ENCODE measurements at regions not wholly inside any gene's neighbourhood (a gene's known extent, or its start where the extent isn't known, plus 50 kb on each side); places are given as distances from the start of the nearest gene placed in this dataset.

DNA sequence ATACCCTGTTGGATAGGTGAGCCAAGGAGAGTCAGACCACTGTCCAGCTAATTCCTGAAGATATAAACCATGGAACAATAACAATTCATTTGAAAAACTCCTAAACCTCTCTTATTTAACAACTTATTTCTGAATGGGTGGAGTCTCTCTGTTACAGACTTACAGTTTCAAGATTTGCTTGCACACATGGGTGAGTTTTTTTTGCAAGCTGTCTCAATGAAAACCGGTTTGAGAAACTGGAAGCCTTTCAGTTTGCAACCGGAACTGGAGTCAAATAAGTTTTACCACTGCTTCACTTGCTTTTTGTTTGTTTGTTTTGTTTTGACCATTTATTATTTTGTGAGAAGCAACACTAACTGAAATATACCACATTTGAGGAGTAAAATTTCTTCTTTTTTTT lies 243.8 kb downstream of the MTERF1 start:
- no peak for DNase-seq

DNA sequence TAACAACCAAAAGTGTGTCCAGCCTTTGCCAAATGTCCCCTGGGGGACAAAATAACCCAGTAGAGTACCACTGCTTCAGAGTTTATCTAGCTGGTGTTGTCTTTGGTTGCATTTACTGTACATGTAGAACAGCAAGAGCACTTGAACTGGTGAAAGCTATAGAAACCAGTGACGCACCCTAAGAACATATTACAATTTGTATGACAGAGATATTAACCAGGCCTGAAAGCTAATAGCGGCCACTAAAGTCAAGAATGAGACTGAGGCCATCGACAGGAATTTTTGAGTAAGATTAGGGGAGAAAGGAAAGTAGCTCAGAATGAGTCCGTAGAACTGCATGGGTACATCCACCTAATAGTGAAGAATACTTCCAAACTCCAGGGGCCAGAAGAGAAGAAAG lies 236.2 kb downstream of the MTERF1 start:
- no peak for DNase-seq

DNA sequence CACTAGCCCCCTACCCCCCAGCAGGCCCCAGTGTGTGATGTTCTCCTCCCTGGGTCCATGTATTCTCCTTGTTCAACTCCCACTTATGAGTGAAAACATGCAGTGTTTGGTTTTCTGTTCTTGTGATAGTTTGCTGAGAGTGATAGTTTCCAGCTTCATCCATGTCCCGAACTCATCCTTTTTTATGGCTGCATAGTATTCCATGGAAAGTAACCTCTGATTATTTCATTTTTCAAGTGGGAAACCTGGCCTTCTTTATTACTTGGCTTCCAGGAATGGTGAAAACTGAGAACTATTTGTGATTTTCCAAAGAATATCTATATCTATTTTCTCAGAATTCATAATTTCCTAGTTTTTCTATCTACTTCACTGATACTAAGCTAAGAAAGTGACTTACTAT lies 235.0 kb downstream of the MTERF1 start:
- DNase-seq = no peak

DNA sequence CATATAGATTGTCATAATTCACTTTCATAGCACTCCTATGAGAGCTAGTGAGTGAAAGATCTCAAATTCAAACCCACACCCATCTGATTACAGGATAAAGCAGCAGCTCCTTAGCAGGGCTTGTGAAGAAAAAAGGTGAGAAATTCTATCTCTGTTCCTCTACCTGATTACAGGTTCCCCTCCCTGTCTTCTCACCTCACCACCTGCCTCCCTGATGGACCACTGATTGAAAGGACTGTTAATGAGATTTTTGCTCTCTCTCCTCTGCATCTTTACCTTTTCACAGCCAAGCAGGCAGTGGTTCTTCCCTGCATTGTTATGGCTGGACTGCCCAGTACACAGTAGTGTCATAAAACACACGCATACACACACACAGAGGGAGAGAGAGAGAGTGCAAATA lies 228.5 kb downstream of the MTERF1 start:
- DNase-seq = peak; percentile 39

DNA sequence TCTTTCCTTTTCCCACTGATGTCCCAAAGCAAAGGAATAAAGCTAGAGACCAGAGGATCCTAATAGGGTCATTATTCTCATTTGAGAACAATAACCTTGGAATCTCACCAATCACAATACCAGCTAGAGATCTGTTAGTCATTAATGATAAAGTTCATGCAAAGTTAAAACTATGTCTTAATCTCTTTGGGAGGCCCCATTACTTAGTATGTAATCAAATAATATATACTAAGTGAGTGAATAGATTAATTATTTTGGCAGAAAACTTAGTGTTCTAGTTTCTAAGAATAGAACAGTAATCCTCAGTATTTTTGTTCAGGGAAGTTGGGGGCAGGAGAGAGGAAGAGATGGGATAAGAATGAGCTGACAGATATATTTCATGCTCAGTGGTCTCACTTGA lies 227.2 kb downstream of the MTERF1 start:
- DNase-seq = no peak

DNA sequence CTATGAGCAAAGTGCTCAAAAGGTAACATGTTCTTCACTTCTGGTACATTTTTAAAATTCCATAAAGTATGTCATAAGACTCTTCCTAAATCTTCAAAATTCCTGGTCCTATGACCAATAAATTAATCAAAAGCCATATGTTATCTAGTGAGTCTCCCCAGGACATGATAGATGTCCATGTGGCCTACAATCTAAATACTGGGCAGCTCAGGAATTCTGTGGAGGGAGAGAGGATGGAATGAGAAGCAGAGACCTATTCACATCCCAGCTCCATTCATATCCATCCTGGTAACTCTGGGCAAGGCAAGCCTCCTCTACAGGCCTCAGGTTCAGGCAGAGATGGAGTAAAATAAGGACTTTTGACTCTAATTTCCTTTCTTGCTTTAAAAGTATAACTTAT lies 224.8 kb downstream of the MTERF1 start:
- DNase-seq = peak; percentile 22

DNA sequence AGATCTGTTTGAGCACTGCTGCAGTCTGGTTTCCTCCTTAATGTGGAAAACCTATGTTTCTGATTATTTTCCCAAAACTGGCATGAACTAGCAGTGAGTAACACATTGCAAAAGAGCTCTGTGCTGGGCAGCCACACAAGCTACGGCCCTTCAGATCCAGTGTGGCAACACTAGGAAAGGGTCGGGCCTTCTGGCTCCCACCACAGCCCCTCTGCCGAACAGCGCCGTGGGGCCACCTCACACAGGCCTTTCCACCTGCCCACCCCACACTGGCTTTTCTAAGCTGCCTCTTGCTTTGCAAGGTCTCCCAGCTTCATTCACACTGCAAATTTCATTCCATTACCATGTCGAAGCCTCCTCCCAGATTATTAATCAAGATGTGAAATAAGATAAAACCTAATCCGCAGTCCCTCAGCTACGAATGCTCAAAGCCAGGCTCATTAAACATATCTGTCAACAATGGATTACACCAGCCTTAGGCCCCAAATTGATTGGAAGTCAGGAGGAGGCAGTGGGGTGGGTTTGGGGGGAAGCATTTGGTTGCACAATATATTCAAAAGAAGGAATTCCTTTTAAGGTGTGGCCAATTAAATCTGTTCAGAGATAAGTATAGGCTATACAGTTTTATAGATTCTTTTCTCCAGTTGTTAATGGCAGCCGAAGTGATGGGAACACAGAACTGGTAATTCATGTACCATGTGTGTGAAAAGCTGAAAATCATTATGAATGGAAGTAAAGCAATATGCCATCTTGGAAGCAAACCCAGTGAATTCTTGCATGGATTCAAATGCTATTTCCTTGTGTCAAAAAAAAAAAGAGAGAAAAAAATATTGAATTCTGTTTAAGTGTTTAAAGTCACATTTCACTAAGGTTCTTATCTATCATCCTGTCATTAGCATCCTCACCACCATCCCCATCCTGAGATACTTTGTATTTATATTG lies 223.7 kb downstream of the MTERF1 start:
- DNase-seq = peak; percentile 94

DNA sequence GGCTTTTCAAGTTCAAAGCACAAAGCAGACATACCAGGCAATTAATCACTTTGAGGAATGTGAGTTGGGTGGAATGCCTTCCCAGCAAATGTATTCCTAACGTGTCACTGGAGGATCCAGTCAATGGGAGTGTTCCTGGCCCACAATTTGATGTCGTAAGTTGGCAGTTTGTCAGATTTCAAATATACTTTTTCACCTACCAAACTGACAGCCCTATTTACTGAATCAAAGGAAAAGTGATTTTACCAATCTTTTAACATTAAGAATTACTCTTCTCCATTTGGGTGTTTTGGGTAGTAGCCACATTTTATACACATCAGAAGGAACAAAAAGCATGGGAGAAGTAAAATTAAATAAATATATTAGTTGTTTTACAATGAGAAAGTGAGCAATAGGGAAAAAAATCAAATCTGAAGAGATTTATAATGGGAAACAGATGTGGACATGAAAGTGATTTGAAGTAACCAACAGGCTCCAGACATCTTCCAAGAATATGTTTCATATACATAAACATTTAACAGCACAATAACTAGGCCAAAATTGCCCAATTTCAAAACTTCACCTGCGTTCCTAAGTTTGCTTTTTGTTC lies 222.9 kb downstream of the MTERF1 start:
- peak; percentile 26 for DNase-seq

DNA sequence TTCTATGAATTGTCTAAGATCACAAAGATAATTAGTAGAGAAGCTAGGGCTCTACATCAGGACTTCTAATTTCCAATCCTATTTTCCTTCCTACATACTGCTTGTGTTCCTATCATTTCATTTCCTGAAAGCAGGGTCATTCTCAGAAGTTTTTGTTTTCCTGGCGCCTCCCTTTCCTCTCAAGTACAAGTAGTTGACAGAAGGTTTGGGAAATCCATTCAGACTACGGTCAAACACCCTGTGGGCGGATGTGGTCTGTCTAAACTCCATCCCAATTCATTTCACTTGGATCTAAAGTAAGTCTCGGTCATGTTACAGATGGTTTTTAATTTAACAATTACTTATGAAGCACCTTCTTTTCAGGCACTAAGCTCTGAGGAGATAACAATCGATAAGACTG lies 221.4 kb downstream of the MTERF1 start:
- no peak for DNase-seq

DNA sequence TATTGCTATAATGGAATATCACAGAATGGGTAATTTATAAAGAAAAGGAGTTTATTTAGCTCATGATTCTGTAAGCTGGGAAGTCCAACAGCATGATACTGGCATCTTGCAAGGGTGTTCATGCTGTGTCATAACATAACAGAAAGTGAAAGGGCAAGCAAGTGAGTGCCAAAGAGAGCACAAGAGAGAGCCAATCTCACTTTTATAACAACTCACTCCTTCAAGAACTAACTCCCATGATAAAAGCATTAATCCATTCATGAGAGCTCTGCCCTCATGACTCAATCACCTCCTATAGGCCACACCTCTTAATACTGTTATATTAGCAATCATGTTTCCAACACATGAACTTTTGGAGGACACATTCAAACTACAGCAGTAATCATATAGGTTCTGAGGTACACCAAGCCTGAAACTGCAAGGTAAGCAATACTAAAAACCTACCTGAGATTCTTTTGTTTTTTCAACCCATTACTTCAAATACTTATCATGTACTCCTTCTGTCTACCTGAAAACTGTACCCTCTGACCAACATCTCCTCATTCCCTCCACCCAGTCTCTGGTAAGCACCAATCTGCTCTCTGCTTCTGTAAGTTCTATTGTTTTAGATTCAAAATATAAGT lies 219.7 kb downstream of the MTERF1 start:
- DNase-seq = no peak

DNA sequence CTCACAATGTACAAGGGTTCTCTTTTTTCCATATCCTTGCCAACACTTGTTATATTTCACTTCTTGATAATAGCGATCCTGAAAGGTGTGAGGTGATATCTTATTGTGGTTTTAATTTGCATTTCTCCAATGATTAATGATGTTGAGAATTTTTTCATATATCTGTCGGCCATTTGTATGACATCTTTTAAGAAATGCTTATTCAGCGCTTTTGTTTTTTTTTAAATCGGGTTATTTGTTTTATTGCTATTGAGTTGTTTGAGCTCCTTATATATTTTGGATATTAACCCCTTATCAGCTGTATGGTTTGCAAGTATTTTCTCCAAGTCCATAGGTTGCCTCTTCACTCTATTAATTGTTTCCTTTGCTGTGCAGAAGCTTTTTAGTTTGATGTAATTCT lies 218.8 kb downstream of the MTERF1 start:
- DNase-seq = no peak

DNA sequence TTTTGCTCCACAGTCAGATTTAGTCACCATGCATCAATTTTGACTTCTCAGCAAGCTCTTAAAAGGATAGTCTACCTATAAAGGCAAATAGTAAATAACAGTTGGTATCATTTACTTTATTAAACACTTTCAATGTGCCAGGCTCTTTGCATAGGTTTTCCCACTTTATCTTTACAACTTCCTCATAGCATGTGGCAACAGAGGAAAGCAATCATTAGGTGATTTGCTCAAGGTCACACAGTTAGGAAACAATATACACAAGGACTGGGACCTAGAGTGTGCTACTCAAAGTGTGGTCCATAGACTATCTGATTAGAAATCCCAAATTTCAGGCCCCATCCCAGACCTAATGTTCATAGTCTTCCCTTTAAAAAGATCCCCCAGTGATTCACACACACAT lies 212.3 kb downstream of the MTERF1 start:
- DNase-seq = no peak

DNA sequence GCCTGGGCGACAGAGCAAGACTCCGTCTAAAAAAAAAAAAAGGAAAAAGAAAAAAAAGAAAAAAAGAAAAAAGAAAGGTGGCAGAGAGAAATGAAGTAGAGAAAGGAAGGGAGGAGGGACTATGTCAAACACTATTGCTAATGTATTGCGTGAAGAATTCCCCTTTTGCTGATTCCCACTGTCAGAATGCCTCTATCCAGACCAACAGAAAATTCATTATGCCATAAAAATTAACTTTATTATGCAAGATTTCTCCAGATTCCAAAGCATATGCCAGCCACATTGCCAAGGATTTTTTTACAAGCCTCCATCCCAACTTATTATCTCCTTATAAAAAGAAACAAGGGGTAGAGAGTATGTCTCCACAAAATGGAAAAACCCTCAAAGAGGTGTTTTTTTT lies 209.3 kb downstream of the MTERF1 start:
- no peak for DNase-seq

DNA sequence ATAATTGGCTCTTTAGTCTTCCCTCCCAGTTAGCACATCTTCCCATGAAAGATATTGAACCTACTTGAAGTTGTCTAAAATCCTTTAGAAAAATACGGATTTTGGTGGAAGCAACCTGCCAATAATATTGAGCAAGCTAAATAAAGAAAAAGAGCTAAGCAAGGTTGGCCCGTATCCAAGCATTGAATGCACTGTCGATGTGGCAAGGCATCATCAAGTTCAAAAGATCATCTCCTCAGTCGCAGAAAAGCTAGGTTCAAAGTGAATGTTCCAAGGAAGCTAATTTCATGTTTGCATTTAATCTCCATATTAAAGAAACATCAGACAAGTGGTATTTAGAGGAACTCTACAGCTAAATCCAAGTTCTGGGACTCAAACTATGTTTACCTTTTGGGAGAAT lies 206.0 kb downstream of the MTERF1 start:
- DNase-seq = no peak

DNA sequence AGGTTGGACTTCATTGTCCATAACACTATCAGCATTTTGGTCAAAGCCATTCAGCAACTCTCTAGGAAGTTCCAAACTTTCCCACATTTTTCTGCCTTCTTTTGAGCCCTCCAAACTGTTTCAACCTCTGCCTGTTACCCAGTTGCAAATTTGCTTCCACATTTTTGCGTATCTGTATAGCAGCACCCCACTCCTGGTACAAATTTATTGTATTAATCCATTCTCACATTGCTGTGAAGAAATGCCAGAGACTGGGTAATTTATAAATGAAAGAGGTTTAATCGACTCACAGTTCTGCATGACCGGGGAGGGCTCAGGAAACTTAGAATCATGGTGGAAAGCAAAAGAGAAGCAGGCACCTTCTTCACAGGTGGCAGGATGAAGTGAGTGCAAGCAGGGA lies 198.8 kb downstream of the MTERF1 start:
- no peak for DNase-seq

DNA sequence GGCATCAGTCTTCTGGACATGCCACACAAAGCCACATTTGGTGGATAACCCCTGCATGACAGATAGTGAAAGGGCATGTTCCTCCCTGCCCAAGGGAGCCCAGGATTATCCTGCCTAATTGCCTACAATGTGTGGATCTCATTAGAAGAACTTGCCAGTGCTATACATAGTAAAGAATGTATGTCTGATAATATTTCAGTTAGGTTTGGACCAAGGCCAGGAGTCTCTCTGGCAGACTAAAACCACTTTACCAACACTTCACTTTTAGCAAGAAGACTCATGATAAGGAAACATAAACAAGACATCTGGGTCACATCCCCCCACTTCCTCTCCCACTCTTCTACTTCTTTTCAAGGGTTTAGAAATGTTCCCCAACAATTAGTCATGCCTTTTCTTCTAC lies 196.7 kb downstream of the MTERF1 start:
- DNase-seq = peak; percentile 71

DNA sequence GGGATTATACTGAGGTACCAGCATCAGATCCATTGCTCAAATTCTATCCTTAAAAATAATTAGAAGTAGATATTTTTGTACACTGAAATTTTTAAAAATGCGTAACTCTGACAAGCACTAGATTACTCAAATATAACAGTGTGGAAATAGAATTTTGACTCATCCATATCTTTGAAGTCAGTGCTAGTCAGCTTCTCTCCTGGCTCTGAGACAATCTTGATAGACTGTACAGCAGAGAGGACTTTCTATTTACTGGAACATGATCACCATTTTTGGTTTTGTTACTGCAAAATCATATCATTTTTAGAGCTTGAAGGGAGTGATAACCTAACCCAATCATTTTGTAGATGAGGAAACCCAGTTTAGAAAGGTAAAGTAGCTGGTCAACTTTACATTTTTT lies 195.0 kb downstream of the MTERF1 start:
- no peak for DNase-seq

DNA sequence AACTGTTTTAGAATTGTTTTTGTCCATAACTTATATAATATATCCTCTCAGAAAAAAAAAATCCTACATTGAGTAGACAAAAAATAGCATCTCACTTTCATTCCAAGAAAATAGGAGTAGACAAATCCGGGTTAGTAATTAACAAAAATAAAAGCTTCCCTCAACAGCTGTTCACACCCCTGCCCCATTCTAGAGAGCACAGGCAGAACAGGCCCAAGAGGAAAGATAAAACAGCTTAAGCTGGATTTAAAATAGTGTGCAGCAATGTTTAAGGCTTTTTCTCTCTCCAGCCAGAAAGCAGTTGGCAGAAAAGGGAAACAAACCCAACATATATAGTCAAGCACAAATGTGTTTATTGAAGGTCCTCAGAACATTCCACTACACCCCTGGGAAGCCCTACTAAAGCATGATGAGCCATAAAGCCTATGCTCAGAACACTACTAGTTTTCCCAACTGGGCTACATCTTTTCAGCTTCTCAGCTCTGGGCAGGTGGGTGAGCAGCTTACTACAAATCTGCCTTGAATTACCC lies 189.9 kb downstream of the MTERF1 start:
- DNase-seq = peak; percentile 89

DNA sequence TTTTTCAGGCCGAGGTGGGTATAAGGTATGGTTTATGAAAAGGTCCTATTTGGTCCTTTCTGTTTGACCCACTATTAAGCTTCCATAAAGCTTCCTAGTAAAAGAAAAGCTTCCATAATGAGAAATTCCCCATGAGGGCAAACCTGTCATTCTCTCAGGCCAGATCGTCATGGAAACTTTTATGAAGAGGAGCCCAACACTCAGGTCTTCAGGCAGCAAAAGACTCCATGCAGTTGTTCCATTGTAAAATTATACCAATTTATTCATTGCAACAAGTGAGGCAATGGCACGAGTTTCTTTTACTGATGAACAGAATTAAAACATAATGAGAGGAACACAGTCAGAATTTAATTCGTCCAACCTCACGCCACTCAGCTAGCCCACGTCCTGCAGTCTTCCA lies 188.6 kb downstream of the MTERF1 start:
- DNase-seq = no peak

DNA sequence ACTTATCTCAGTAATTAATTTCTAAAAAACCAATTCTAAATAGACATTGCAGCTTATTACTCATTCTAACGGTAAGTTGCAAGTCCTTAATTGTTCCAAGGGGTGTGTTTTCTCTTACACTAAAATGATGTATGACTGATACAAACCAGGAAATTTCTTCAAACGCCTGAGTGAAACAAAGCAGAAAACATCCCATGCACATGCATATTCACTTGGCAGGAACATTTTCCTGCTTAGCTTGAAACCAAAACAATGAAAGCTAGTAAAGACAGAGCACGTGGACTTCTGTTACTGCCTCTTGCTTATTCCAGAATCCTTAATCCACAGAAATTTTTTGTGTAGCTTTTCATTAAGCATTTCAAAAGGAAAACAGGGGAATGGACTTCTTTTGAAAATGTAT lies 187.7 kb downstream of the MTERF1 start:
- DNase-seq = no peak

DNA sequence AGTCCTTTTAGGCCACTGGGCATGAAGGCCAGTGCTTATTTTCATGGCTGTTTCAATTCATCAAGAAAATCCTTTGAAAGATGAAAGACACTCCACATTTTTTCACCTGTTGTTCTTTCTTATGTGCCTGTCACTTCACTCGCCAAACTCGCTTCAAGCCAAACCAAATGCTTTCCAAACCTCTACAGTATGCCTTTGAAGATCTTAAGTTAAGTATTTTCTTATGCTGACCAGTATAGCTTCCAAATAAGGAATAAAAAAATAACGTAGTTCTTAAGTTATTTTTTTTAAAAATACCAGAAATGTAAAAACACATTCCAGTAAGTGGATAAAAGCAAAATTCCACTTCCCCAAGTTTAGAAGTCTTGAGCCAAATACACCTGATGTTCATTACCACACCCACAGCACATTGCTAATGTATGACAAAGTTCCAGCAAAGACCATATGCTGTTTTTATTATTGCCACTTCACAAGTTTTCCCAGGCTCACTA lies 186.1 kb downstream of the MTERF1 start:
- DNase-seq = no peak

DNA sequence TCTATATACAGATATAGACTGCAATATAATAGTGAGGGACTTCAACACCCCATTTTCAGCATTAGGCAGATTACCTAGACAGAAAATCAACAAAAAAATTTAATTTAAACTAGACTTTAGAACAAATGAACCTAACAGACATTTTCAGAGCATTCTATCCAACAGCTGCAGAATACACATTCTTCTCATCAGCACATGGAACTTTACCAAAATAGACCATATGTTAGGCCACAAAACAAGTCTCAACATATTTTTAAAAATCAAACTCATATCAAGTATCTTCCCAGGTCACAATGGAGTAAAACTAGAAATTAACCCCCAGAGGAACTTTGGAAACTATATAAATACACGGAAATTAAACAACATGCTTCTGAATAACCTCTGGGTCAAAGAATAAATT lies 169.6 kb downstream of the MTERF1 start:
- no peak for DNase-seq

DNA sequence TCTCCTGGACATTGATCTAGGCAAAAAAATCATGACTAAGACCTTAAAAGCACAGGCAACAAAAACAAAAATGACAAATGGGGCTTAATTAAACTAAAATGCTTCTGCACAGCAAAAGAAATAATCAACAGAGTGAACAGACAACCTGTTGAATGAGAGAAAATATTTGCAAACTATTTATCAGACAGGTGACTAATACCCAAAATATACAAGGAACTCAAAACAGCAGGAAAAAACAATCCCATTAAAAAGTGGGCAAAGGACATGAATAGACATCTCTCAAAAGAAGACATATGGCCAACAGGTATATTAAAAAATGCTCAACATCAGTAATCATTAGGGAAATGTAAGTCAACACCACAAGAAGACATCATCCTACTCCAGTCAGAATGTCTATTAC lies 166.8 kb downstream of the MTERF1 start:
- no peak for DNase-seq
